SK-N-SH (cell line): ENCODE measurements at regions not wholly inside any gene's neighbourhood (a gene's known extent, or its start where the extent isn't known, plus 50 kb on each side); places are given as distances from the start of the nearest gene placed in this dataset.

Experiments used
- TAF1 ChIP-seq: IDR thresholded peaks from 2 replicates; pipeline ENCODE4 v1.6.1; 2012; ENCODE audit warnings: low read depth, mild to moderate bottlenecking, low read length, moderate library complexity, borderline replicate concordance
- USF2 ChIP-seq: fragments of 150-350 bp; IDR thresholded peaks from 2 replicates; pipeline ENCODE4 v1.6.1; 2017; ENCODE audit warnings: antibody characterized with exemption, low read length, low read depth, borderline replicate concordance

- TF ChIP-seq USF2 (no peak), TAF1 (no peak)
Observed at GRCh38 chr10:4011136-4011812, 226.3 kb upstream of the KLF6 start.
